GM23248 (cell line): ENCODE measurements at regions not wholly inside any gene's neighbourhood (a gene's known extent, or its start where the extent isn't known, plus 50 kb on each side); places are given as distances from the start of the nearest gene placed in this dataset.

ENCODE experiments used
- EZH2 ChIP-seq: fragments of 200-600 bp; sonication (generic); IDR thresholded peaks from 2 replicates; pipeline ENCODE4 v1.6.1; 2018; ENCODE audit warnings: antibody characterized with exemption, mild to moderate bottlenecking; ENCODE audit not compliant: insufficient read depth, poor library complexity, severe bottlenecking
- EZH2phosphoT487 ChIP-seq: fragments of 200-600 bp; sonication (generic); IDR thresholded peaks from 2 replicates; pipeline ENCODE4 v1.6.1; 2018; ENCODE audit warnings: antibody characterized with exemption, moderate library complexity, mild to moderate bottlenecking, low read depth; ENCODE audit not compliant: insufficient read depth

- no peak for TF ChIP-seq EZH2
- no peak for TF ChIP-seq EZH2phosphoT487
Observed at GRCh38 chr9:134502266-134502791, 139.3 kb upstream of the COL5A1 start.
